ENCODE measurements at regions not wholly inside any gene's neighbourhood (a gene's known extent, or its start where the extent isn't known, plus 50 kb on each side); places are given as distances from the start of the nearest gene placed in this dataset.

GRCh38 chr20:7505152-7505834, 435.0 kb downstream of the HAO1 start:
- TF ChIP-seq CTCF (IDR thresholded peaks at IDR 0.05): no peak

- no peak for TF ChIP-seq CTCF (IDR thresholded peaks at IDR 0.05)
Measured at GRCh38 chr20:7505835-7506221, 434.4 kb downstream of the HAO1 start.

- TF ChIP-seq CTCF (IDR thresholded peaks at IDR 0.05): no peak
Measured at GRCh38 chr20:7516621-7517111, 423.6 kb downstream of the HAO1 start.

GRCh38 chr20:7520361-7520760, 419.9 kb downstream of the HAO1 start:
- TF ChIP-seq CTCF (IDR thresholded peaks at IDR 0.05): no peak

- TF ChIP-seq CTCF (IDR thresholded peaks at IDR 0.05): no peak
Measured at GRCh38 chr20:7523288-7523687, 417.0 kb downstream of the HAO1 start.

GRCh38 chr20:7540018-7540417, 400.2 kb downstream of the HAO1 start:
- no peak for TF ChIP-seq CTCF (IDR thresholded peaks at IDR 0.05)

GRCh38 chr20:7540923-7541322, 399.3 kb downstream of the HAO1 start:
- no peak for TF ChIP-seq CTCF (IDR thresholded peaks at IDR 0.05)

GRCh38 chr20:7571101-7571500, 369.2 kb downstream of the HAO1 start:
- no peak for TF ChIP-seq CTCF (IDR thresholded peaks at IDR 0.05)
